SK-N-SH (cell line): ENCODE measurements at regions not wholly inside any gene's neighbourhood (a gene's known extent, or its start where the extent isn't known, plus 50 kb on each side); places are given as distances from the start of the nearest gene placed in this dataset.

Source experiments
- CTCF ChIP-seq: fragments of 200-600 bp; sonication (generic); IDR thresholded peaks from 2 replicates; pipeline ENCODE4 v1.6.1; 2017; ENCODE audit warnings: antibody characterized with exemption, mild to moderate bottlenecking, moderate library complexity
- EP300 ChIP-seq, 2 experiments: IDR thresholded peaks; 2 replicates each; pipeline versions ENCODE4 v1.4.0 to v1.6.1; 2012; ENCODE audit warnings: borderline replicate concordance in 1 of 2, low read depth in 1 of 2, low read length in 1 of 2
- POLR2AphosphoS5 ChIP-seq: IDR thresholded peaks from 2 replicates; pipeline ENCODE4 v1.6.1; 2012; ENCODE audit warnings: low read depth, low read length
- RAD21 ChIP-seq: IDR thresholded peaks from 2 replicates; pipeline ENCODE4 v1.6.1; 2012; ENCODE audit warnings: mild to moderate bottlenecking, low read length
- RCOR1 ChIP-seq: fragments of 150-350 bp; IDR thresholded peaks from 2 replicates; pipeline ENCODE4 v1.6.1; 2017; ENCODE audit warnings: antibody characterized with exemption, low read length
- RFX5 ChIP-seq: IDR thresholded peaks from 2 replicates; pipeline ENCODE4 v1.6.1; 2012; ENCODE audit warnings: mild to moderate bottlenecking, improper control_type of control experiment, low read length
- TCF12 ChIP-seq: IDR thresholded peaks from 2 replicates; pipeline ENCODE4 v1.4.0; 2012
- ZBTB33 ChIP-seq: IDR thresholded peaks from 2 replicates; pipeline ENCODE4 v1.4.0; 2012; ENCODE audit warnings: low read depth, borderline replicate concordance

DNA sequence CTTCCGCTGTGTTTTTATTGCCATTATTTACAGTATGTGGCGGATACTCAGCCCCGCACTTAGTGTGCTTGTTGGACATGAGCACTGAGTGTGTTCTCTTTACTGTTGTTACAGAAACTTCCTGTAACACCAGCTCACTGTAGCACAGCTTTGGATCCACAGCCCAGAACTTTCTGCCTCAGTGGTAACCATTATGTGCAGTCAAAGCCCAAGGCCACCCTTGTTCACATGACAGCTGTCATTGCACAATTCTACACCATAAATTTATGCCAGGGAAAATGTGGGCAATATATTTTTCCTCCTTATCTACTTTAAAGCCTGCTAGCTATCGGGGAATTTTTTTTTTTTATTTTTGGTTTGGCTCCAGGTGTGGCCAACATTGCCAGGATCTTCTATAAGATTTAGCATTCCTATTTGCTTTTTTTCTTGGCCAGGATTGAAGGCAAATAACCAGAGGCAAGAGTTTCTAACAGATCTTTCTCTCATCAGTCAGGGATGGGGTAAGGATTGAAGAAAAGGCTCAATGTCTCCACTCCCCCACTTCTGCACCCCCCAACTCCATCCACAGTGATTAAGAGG is 176.0 kb upstream of the PELI2 start:
- TF ChIP-seq CTCF (no peak), EP300 (IDR thresholded peaks at IDR 0.05; ENCODE audit: borderline replicate concordance in 1 of 2, low read depth in 1 of 2, low read length in 1 of 2) (no peak), POLR2AphosphoS5 (no peak), TCF12 (no peak), RCOR1 (no peak), RFX5 (no peak), RAD21 (no peak), ZBTB33 (no peak)
